Activated B cell treated with CpG ODN at 0.5 μM for 24 hours (primary cell): ENCODE measurements at regions not wholly inside any gene's neighbourhood (a gene's known extent, or its start where the extent isn't known, plus 50 kb on each side); places are given as distances from the start of the nearest gene placed in this dataset.

Source experiments
- ATAC-seq: fragments of 200-7000 bp; cut with Tn5 transposase; one replicate; pipeline ENCODE4 v1.10.0; 2021; ENCODE audit warnings: low read depth, mild to moderate bottlenecking, moderate library complexity
- CTCF ChIA-PET: fragments of 350-600 bp; sonication (Branson Sonifier 250); formaldehyde crosslinking; loops from one replicate; lab custom pipeline; 2021; ENCODE audit warnings: antibody characterized with exemption; lab: Charles Lee
- POLR2A ChIA-PET: fragments of 350-600 bp; sonication (Branson Sonifier 250); formaldehyde crosslinking; loops from one replicate; lab custom pipeline; 2021; ENCODE audit warnings: antibody characterized with exemption; lab: Charles Lee
- DNase-seq: peaks from one replicate; pipeline ENCODE4 v3.0.0; 2022
- H3K27ac Mint-ChIP-seq: one replicate; pipeline ENCODE4 v1.8.0; 2020; ENCODE audit warnings: mixed read lengths
- H3K27me3 Mint-ChIP-seq: one replicate; pipeline ENCODE4 v1.8.0; 2021; ENCODE audit warnings: mixed read lengths
- H3K36me3 Mint-ChIP-seq: one replicate; pipeline ENCODE4 v1.8.0; 2021; ENCODE audit warnings: low read depth, mixed read lengths
- H3K4me1 Mint-ChIP-seq: one replicate; pipeline ENCODE4 v1.8.0; 2021; ENCODE audit warnings: mixed read lengths
- H3K4me3 Mint-ChIP-seq: one replicate; pipeline ENCODE4 v1.8.0; 2020; ENCODE audit warnings: mild to moderate bottlenecking, mixed read lengths
- H3K9me3 Mint-ChIP-seq: one replicate; pipeline ENCODE4 v1.8.0; 2020; ENCODE audit warnings: mixed read lengths
- CTCF ChIP-seq: fragments of 200-600 bp; IDR thresholded peaks from one replicate; pipeline ENCODE4 v1.8.0; 2022; ENCODE audit warnings: antibody characterized with exemption, mild to moderate bottlenecking
- intact Hi-C: fragments of 100-400 bp; cut with micrococcal nuclease; formaldehyde crosslinking; loops from one replicate; pipeline ENCODE4 v1.15.1; 2024

GRCh38 chr14:62592877-62593276 lies 452.4 kb downstream of the KCNH5 start:
- DNase-seq: no peak
- Mint-ChIP-seq H3K4me1 (no peaks in the 10 kb centered on the region), H3K36me3 (no peaks in the 10 kb centered on the region), H3K27ac (no peak overlapping the region), H3K27me3 (no peaks in the 10 kb centered on the region), H3K4me3 (no peak overlapping the region), H3K9me3 (peaks cover 14% of the 10 kb centered on the region)
- intact Hi-C loops: no loop called here
- TF ChIP-seq CTCF: no peak
- no peak for ATAC-seq
- ChIA-PET CTCF (no interaction called here), POLR2A (no interaction called here)

GRCh38 chr14:62597143-62597542 lies 448.1 kb downstream of the KCNH5 start:
- CTCF ChIA-PET: no interaction called here
- Mint-ChIP-seq H3K4me1 (no peaks in the 10 kb centered on the region), H3K9me3 (peaks cover 18% of the 10 kb centered on the region), H3K36me3 (no peaks in the 10 kb centered on the region), H3K4me3 (no peak overlapping the region), H3K27ac (no peak overlapping the region), H3K27me3 (no peaks in the 10 kb centered on the region)
- POLR2A ChIA-PET: no interaction called here
- no peak for DNase-seq
- intact Hi-C loops: no loop called here
- no peak for ATAC-seq
- TF ChIP-seq CTCF: no peak

GRCh38 chr14:62599616-62600385 lies 445.5 kb downstream of the KCNH5 start:
- H3K27me3 Mint-ChIP-seq: no peaks in the 10 kb centered on the region
- intact Hi-C loops: no loop called here
- H3K4me1 Mint-ChIP-seq: no peaks in the 10 kb centered on the region
- no peak for ATAC-seq
- CTCF ChIA-PET: no interaction called here
- POLR2A ChIA-PET: no interaction called here
- no peak for TF ChIP-seq CTCF
- no peak for DNase-seq
- no peak overlapping the region for H3K4me3 Mint-ChIP-seq
- H3K36me3 Mint-ChIP-seq: no peaks in the 10 kb centered on the region
- H3K9me3 Mint-ChIP-seq: peaks cover 18% of the 10 kb centered on the region
- no peak overlapping the region for H3K27ac Mint-ChIP-seq

GRCh38 chr14:62602712-62603111 lies 442.5 kb downstream of the KCNH5 start:
- H3K27me3 Mint-ChIP-seq: no peaks in the 10 kb centered on the region
- intact Hi-C loops: no loop called here
- ChIA-PET CTCF (no interaction called here), POLR2A (no interaction called here)
- H3K4me1 Mint-ChIP-seq: no peaks in the 10 kb centered on the region
- H3K36me3 Mint-ChIP-seq: no peaks in the 10 kb centered on the region
- DNase-seq (no peak), ATAC-seq (no peak)
- H3K9me3 Mint-ChIP-seq: peaks cover 7% of the 10 kb centered on the region
- TF ChIP-seq CTCF: no peak
- no peak overlapping the region for H3K27ac Mint-ChIP-seq
- no peak overlapping the region for H3K4me3 Mint-ChIP-seq

GRCh38 chr14:62604524-62604923 lies 440.7 kb downstream of the KCNH5 start:
- Mint-ChIP-seq H3K27ac (no peak overlapping the region), H3K4me1 (no peaks in the 10 kb centered on the region), H3K27me3 (no peaks in the 10 kb centered on the region), H3K4me3 (no peak overlapping the region), H3K36me3 (no peaks in the 10 kb centered on the region), H3K9me3 (peaks cover 7% of the 10 kb centered on the region)
- TF ChIP-seq CTCF: no peak
- ChIA-PET POLR2A (no interaction called here), CTCF (no interaction called here)
- no peak for DNase-seq
- ATAC-seq: no peak
- intact Hi-C loops: no loop called here
